Osteoblast (primary cell): ENCODE measurements at regions not wholly inside any gene's neighbourhood (a gene's known extent, or its start where the extent isn't known, plus 50 kb on each side); places are given as distances from the start of the nearest gene placed in this dataset.

Source experiments
- DNase-seq: peaks from one replicate; pipeline ENCODE4 v3.0.0; 2011; ENCODE audit warnings: low spot score, mixed read lengths; ENCODE audit not compliant: insufficient read length; ENCODE audit errors: missing footprints
- H2AFZ ChIP-seq: 2 replicates; pipeline ENCODE4 v1.6.0; 2011; ENCODE audit warnings: mild to moderate bottlenecking, low read length
- H3K27ac ChIP-seq: 2 replicates; pipeline ENCODE4 v1.5.1; 2011; ENCODE audit warnings: mild to moderate bottlenecking, low read depth, low read length, moderate library complexity
- H3K27me3 ChIP-seq: 2 replicates; pipeline ENCODE4 v1.6.0; 2012; ENCODE audit warnings: mild to moderate bottlenecking, control low read depth, inconsistent platforms, low read length, moderate library complexity; ENCODE audit not compliant: insufficient read depth
- H3K36me3 ChIP-seq: 2 replicates; pipeline ENCODE4 v1.5.1; 2011; ENCODE audit warnings: mild to moderate bottlenecking, low read length, control low read depth, moderate library complexity; ENCODE audit not compliant: insufficient read depth
- H3K4me1 ChIP-seq: 2 replicates; pipeline ENCODE4 v1.5.1; 2011; ENCODE audit warnings: mild to moderate bottlenecking, low read length, control low read depth, moderate library complexity; ENCODE audit not compliant: insufficient read depth
- H3K4me2 ChIP-seq: 2 replicates; pipeline ENCODE4 v1.6.0; 2011; ENCODE audit warnings: mild to moderate bottlenecking, low read length; ENCODE audit not compliant: insufficient read depth
- H3K4me3 ChIP-seq: fragments of 200-600 bp; sonication (generic); 3 replicates; pipeline ENCODE4 v1.5.1; 2012; ENCODE audit warnings: mild to moderate bottlenecking, low read length, inconsistent platforms; ENCODE audit not compliant: insufficient read depth
- H3K79me2 ChIP-seq: 2 replicates; pipeline ENCODE4 v1.6.0; 2012; ENCODE audit warnings: mild to moderate bottlenecking, low read length, control low read depth, inconsistent platforms; ENCODE audit not compliant: insufficient read depth
- H3K9me3 ChIP-seq: 2 replicates; pipeline ENCODE4 v1.5.1; 2011; ENCODE audit warnings: low read depth, low read length, control low read depth
- H4K20me1 ChIP-seq: 2 replicates; pipeline ENCODE4 v1.6.0; 2012; ENCODE audit warnings: mild to moderate bottlenecking, low read length, control low read depth; ENCODE audit not compliant: insufficient read depth
- TF ChIP-seq, protein P1 (sequence below): IDR thresholded peaks from 2 replicates; pipeline ENCODE4 v1.5.1; 2011; ENCODE audit warnings: mild to moderate bottlenecking, low read depth, low read length, moderate library complexity; ENCODE audit errors: extremely low read depth

DNA sequence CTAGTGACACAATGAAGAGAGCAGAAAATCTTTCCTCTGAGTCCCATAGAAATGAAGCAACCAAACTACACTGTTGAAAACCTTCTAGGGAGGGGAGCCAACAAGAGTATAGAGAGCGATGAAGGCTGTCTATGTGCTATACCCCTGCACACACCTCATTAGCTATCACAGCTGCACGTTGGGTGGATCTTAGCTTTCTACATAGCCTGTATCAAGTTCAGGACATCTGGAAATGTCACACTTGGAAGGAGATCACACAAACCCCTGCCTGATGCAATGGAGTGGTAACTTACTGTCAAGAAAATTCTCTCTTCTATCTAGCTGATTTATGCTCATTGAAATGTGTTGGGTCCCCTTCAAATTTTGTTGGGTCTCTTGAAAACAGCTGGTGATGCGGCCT, 127.0 kb upstream of the NTRK2 start:
- no peaks in the 10 kb centered on the region for H3K79me2 ChIP-seq
- no peaks in the 10 kb centered on the region for H3K9me3 ChIP-seq
- no peak overlapping the region for H2AFZ ChIP-seq
- no peaks in the 10 kb centered on the region for H3K27me3 ChIP-seq
- no peak overlapping the region for H3K4me2 ChIP-seq
- no peak overlapping the region for H3K27ac ChIP-seq
- H3K4me1 ChIP-seq: no peaks in the 10 kb centered on the region
- no peaks in the 10 kb centered on the region for H3K36me3 ChIP-seq
- no peak overlapping the region for H3K4me3 ChIP-seq
- no peak for DNase-seq
- TF ChIP-seq, protein P1, sequence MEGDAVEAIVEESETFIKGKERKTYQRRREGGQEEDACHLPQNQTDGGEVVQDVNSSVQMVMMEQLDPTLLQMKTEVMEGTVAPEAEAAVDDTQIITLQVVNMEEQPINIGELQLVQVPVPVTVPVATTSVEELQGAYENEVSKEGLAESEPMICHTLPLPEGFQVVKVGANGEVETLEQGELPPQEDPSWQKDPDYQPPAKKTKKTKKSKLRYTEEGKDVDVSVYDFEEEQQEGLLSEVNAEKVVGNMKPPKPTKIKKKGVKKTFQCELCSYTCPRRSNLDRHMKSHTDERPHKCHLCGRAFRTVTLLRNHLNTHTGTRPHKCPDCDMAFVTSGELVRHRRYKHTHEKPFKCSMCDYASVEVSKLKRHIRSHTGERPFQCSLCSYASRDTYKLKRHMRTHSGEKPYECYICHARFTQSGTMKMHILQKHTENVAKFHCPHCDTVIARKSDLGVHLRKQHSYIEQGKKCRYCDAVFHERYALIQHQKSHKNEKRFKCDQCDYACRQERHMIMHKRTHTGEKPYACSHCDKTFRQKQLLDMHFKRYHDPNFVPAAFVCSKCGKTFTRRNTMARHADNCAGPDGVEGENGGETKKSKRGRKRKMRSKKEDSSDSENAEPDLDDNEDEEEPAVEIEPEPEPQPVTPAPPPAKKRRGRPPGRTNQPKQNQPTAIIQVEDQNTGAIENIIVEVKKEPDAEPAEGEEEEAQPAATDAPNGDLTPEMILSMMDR: no peak
- no peaks in the 10 kb centered on the region for H4K20me1 ChIP-seq

DNA sequence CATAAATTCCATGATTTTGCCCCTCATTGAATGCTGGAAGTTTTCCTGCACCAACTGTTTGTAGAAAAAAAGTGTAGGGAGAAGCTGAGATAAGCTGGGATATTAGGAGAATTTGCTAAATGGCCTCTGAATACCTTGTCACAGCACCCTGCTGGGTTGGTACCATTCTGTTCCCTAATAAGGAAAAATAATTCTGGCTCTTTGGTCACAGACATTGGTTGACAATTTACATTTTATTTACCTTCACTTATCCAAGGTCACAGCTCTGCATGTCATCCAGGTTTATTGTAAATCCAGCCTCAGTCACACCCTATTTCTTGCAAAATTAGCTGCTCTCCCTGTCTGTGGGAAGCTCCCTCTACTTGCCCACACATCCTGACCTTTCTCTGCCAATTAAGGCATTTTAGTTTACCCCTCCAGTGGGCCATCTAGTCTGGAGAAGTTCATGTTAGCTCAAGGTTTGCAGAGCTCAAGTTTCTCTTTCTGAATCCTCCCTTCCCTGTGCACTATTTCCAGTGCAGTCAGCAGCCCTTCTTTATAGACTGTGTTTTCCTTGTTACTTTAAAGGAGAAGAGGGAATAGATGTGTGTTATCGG, 115.4 kb upstream of the NTRK2 start:
- Histone ChIP-seq H2AFZ (no peak overlapping the region), H3K79me2 (no peaks in the 10 kb centered on the region), H3K27me3 (no peaks in the 10 kb centered on the region), H3K4me3 (no peak overlapping the region), H3K4me2 (no peak overlapping the region), H3K36me3 (no peaks in the 10 kb centered on the region), H3K9me3 (no peaks in the 10 kb centered on the region), H3K4me1 (no peaks in the 10 kb centered on the region), H4K20me1 (no peaks in the 10 kb centered on the region), H3K27ac (no peak overlapping the region)
- TF ChIP-seq, protein P1: no peak
- DNase-seq: no peak

GRCh38 chr9:84556556-84556955, 113.0 kb upstream of the NTRK2 start:
- Histone ChIP-seq H3K4me2 (no peak overlapping the region), H3K79me2 (no peaks in the 10 kb centered on the region)

GRCh38 chr9:84557751-84558150, 111.8 kb upstream of the NTRK2 start:
- no peak overlapping the region for H2AFZ ChIP-seq
- H3K36me3 ChIP-seq: no peaks in the 10 kb centered on the region
- DNase-seq: no peak
- no peak overlapping the region for H3K27ac ChIP-seq
- TF ChIP-seq, protein P1: no peak
- H4K20me1 ChIP-seq: no peaks in the 10 kb centered on the region
- H3K79me2 ChIP-seq: no peaks in the 10 kb centered on the region
- no peaks in the 10 kb centered on the region for H3K4me1 ChIP-seq
- no peak overlapping the region for H3K4me2 ChIP-seq
- no peaks in the 10 kb centered on the region for H3K9me3 ChIP-seq
- no peaks in the 10 kb centered on the region for H3K27me3 ChIP-seq
- H3K4me3 ChIP-seq: no peak overlapping the region

More at GRCh38 chr9:84556556-84556955, 113.0 kb upstream of the NTRK2 start:
- Histone ChIP-seq H3K27ac (no peak overlapping the region), H2AFZ (no peak overlapping the region), H3K9me3 (no peaks in the 10 kb centered on the region), H3K4me3 (no peak overlapping the region), H3K4me1 (no peaks in the 10 kb centered on the region), H4K20me1 (no peaks in the 10 kb centered on the region), H3K36me3 (no peaks in the 10 kb centered on the region), H3K27me3 (no peaks in the 10 kb centered on the region)
- TF ChIP-seq, protein P1: no peak
- no peak for DNase-seq
